H1 (cell line): ENCODE measurements at regions not wholly inside any gene's neighbourhood (a gene's known extent, or its start where the extent isn't known, plus 50 kb on each side); places are given as distances from the start of the nearest gene placed in this dataset.

Experiments
- BACH1 ChIP-seq: IDR thresholded peaks from 2 replicates; pipeline ENCODE4 v1.6.1; 2012; ENCODE audit warnings: low read length, improper control_type of control experiment
- SP2 ChIP-seq: IDR thresholded peaks from 2 replicates; pipeline ENCODE4 v1.6.1; 2012; ENCODE audit warnings: mild to moderate bottlenecking, low read length, inconsistent platforms
- SP4 ChIP-seq: IDR thresholded peaks from 2 replicates; pipeline ENCODE4 v1.6.1; 2012; ENCODE audit warnings: low read length, inconsistent platforms
- ZNF274 ChIP-seq: IDR thresholded peaks from 2 replicates; pipeline ENCODE4 v1.7.0; 2012; ENCODE audit warnings: low read length, borderline replicate concordance; ENCODE audit errors: extremely low read depth
- TF ChIP-seq, protein P1 (sequence below): IDR thresholded peaks from 2 replicates; pipeline ENCODE4 v1.6.1; 2012; ENCODE audit warnings: inconsistent platforms

DNA sequence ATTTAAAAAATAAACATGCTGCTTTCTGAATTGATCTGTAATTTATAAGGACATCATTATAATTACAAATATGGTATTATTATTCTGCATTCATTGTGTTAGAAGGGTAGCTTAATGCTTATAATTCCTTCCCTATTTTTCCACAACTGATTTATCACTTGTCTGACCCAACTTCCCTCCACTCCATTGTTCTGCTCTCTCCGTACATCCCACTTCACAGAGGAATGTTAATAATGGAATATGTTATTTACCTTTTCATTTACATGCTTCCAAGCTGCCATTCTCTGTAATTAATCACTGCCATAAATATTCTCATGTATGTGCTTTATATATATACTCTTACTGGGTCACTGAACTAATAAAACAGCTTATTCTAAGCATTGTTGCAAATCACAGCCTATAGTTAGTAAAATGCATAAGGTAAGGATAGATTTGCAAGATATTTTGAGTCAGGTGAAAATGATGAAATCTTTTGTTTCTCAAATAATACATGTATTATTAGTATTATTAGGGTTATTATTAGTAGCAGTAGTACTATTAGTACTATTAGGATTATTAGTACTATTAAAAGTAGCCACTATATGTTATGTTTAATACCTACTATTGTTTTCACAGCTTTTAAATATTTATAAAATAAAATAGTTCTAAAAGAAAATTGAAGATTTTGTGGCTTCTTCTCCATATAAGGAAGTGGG, 70.6 kb upstream of the NEK7 start (continued):
- TF ChIP-seq BACH1 (no peak), SP2 (no peak), ZNF274 (no peak), SP4 (no peak)
- TF ChIP-seq, protein P1, sequence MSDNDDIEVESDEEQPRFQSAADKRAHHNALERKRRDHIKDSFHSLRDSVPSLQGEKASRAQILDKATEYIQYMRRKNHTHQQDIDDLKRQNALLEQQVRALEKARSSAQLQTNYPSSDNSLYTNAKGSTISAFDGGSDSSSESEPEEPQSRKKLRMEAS, result no peak
